Epithelial cell of esophagus (primary cell): ENCODE measurements at regions not wholly inside any gene's neighbourhood (a gene's known extent, or its start where the extent isn't known, plus 50 kb on each side); places are given as distances from the start of the nearest gene placed in this dataset.

Experiments
- DNase-seq: peaks from one replicate; pipeline ENCODE4 v3.0.0; 2010; ENCODE audit warnings: low read depth
- H3K4me3 ChIP-seq: 2 replicates; pipeline ENCODE4 v1.5.1; 2011; ENCODE audit warnings: mild to moderate bottlenecking, low read length, control low read depth
- TF ChIP-seq, protein P1 (sequence below): IDR thresholded peaks from 2 replicates; pipeline ENCODE4 v1.5.1; 2011; ENCODE audit warnings: low read depth, mild to moderate bottlenecking, low read length, control low read depth, inconsistent platforms; ENCODE audit not compliant: insufficient read depth; ENCODE audit errors: missing control alignments

DNA sequence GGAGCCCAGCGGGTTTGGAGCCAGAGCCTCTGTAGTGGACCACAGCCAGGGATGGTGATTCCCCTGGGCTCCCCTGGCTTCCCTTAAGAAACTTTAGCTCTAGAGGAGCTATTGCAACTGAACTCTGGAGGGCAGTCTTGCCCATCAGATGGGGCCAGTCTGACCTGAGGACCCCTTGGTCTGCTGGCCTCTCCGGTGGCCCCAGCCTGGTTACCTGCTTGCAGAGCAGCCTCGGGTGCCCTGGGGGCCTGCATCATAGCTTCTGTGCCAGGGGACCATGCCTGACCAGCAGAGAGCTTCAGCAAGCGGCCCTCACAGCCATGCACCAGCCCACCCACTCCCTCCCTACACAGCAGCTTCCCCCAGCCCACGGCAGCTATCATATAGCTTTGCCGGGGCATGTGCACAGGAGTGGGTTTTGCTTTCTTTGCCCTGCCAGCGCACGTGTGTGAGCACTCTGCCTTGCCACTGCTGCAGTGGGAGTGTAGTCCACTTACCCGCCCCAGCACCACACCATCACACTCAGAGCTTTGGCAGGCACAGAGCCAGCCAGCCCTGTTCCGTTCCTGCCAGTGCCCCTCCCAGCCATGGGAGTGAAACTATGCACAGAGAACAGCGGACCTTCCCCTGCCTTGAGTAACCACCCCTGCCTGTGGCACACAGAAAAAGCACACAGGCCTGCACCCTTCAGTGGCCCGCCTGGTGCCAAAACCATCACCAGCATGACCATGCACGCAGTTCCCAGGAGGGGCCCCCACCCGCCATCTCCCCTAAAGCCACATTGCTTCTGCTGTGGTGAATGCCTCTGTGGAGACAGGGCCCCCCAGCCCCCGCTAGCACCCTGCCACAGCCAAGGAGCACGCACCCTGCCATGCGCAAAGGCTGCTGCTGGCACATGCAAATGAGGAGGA is 442.9 kb upstream of the NEGR1 start:
- H3K4me3 ChIP-seq, result no peak overlapping the region
- DNase-seq, result no peak
- TF ChIP-seq, protein P1, sequence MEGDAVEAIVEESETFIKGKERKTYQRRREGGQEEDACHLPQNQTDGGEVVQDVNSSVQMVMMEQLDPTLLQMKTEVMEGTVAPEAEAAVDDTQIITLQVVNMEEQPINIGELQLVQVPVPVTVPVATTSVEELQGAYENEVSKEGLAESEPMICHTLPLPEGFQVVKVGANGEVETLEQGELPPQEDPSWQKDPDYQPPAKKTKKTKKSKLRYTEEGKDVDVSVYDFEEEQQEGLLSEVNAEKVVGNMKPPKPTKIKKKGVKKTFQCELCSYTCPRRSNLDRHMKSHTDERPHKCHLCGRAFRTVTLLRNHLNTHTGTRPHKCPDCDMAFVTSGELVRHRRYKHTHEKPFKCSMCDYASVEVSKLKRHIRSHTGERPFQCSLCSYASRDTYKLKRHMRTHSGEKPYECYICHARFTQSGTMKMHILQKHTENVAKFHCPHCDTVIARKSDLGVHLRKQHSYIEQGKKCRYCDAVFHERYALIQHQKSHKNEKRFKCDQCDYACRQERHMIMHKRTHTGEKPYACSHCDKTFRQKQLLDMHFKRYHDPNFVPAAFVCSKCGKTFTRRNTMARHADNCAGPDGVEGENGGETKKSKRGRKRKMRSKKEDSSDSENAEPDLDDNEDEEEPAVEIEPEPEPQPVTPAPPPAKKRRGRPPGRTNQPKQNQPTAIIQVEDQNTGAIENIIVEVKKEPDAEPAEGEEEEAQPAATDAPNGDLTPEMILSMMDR, result no peak

DNA sequence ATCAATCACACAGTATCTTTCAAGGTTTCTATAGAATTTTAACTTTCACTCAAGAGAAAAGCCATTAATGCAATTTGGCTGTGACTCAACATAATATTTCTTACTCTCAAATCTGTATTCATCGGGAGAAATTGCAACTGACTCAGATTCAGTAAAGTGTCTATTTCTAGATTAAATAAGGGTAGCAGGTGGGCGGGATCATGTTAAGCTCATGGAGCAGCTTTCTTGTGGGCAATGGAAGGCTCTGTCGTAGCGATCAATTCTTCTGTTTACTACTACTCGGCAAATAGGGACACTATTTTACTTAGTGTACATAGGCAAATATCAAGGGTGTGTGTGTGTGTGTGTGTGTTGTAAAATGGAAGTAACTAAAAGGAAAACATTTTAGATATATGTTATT is 423.6 kb upstream of the NEGR1 start:
- H3K4me3 ChIP-seq, result no peak overlapping the region
- TF ChIP-seq, protein P1, result no peak
- no peak for DNase-seq

DNA sequence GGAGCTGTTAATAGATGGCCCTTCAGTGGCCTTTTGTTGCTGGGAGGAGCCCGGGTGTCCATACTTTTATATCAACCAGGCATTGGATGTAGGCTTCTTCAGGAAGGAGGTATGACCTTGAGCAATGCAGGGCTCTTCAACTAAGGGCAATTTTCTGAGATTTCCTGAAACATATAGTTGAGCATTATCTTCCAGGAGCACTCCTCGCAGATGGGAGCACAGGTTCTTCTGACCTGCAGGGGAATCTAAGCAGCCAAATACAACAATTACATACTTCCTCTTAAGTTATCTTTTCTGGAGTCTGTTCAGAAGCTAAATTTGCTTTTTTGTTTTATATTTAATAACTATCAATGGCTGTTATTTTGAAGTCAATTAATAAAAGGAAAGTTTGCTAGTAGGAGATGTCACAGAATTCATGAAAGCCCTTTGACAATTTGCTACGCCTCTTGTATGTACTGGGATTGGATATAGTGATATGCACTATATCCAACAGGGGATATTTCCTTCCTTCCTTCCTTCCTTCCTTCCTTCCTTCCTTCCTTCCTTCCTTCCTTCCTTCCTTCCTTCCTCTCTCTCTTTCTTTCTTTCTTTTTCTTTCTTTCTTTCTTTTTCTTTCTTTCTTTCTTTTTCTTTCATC is 422.6 kb upstream of the NEGR1 start:
- no peak overlapping the region for H3K4me3 ChIP-seq
- DNase-seq, result no peak
- TF ChIP-seq, protein P1, result no peak

DNA sequence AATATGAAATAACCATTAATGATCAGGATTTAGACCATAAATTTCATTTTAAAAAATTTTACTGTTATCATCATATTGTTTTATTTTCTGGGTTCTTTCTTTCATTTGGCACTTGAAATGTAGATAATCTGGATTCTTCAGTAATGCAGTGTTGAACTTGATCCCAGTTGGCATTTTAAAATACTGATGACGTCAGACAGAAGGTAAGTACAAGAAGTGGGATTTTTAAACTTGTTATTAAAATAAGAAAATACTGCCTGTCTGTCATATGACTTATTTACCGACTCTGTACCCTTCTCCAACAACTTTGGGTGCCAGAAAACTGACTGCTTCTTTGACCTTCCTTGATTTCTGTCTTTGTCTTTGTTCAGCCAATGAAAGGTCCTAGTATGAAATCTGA is 415.1 kb upstream of the NEGR1 start:
- TF ChIP-seq, protein P1, result no peak
- DNase-seq, result no peak
- H3K4me3 ChIP-seq, result no peak overlapping the region

DNA sequence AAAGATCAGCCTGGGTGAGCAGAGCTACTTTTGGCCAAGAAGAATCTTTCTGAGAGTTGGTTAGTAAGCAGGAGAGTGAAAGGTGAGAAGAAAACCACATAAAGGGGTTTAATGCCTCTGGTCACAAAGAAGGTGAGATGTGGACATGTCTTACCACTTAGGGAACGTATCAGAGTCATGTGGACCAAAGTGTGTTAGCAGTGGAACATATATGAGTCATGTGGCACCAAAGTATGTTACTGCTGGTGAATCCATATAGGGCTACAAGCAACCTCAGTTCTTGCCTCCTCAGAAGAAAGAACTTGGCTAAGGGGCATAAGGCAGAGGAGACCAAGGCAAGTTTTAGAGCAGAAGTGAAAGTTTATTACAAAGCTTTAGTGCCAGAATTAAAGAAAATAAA is 411.6 kb upstream of the NEGR1 start:
- no peak overlapping the region for H3K4me3 ChIP-seq
- DNase-seq, result no peak
- TF ChIP-seq, protein P1, result no peak

DNA sequence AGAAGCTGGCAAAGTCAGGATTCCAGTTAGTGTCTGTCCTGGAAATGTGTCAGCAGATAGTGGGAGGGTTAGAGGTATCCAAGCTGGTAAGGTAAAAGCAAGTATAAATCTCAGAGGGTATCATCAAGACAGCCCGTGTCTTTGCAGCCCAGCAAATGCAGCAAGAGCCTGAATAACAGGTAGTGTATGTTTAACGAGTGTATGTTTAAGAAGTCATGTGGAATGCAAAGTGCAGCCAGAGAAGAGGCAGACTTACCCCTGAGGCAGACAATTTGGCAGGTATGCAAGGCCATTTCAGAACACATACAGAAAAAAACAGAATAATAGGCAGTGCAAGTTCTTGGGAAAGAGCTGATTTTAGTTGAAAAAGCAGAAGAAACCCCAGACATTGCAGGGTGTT is 411.0 kb upstream of the NEGR1 start:
- no peak overlapping the region for H3K4me3 ChIP-seq
- TF ChIP-seq, protein P1, result no peak
- DNase-seq, result no peak
